H1 (cell line): ENCODE measurements at regions not wholly inside any gene's neighbourhood (a gene's known extent, or its start where the extent isn't known, plus 50 kb on each side); places are given as distances from the start of the nearest gene placed in this dataset.

Experiments
- CTBP2 ChIP-seq: IDR thresholded peaks from 2 replicates; pipeline ENCODE4 v1.7.0; 2011; ENCODE audit warnings: borderline replicate concordance, mild to moderate bottlenecking, moderate library complexity, mixed read lengths, low read length; ENCODE audit not compliant: insufficient read depth, insufficient read length
- EZH2 ChIP-seq: fragments of 200-600 bp; sonication (generic); IDR thresholded peaks from 2 replicates; pipeline ENCODE4 v1.7.1; 2012; ENCODE audit warnings: low read depth, mild to moderate bottlenecking, moderate library complexity, low read length, inconsistent platforms; ENCODE audit not compliant: severe bottlenecking
- KDM5A ChIP-seq: fragments of 200-600 bp; IDR thresholded peaks from 2 replicates; pipeline ENCODE4 v1.7.1; 2012; ENCODE audit warnings: mild to moderate bottlenecking, low read length, inconsistent platforms, mixed read lengths
- POLR2AphosphoS5 ChIP-seq: IDR thresholded peaks from 2 replicates; pipeline ENCODE4 v1.6.1; 2011; ENCODE audit warnings: low read depth, low read length
- TBP ChIP-seq: IDR thresholded peaks from 2 replicates; pipeline ENCODE4 v1.6.1; 2011; ENCODE audit warnings: low read depth, low read length, improper control_type of control experiment
- TEAD4 ChIP-seq: IDR thresholded peaks from 2 replicates; pipeline ENCODE4 v1.6.1; 2012; ENCODE audit warnings: low read depth, low read length, inconsistent platforms, mixed read lengths
- TF ChIP-seq, protein P1 (sequence below): IDR thresholded peaks from 2 replicates; pipeline ENCODE4 v1.6.1; 2012; ENCODE audit warnings: inconsistent platforms
- TF ChIP-seq, protein P2 (sequence below), 3 experiments: IDR thresholded peaks; 1 replicate in 2 of 3; 2 replicates in 1 of 3; pipeline versions ENCODE4 v1.5.1 to v1.6.1; 2011; ENCODE audit warnings: low read length in 3 of 3, mild to moderate bottlenecking in 3 of 3, inconsistent platforms in 2 of 3, low read depth in 1 of 3, moderate library complexity in 1 of 3; ENCODE audit not compliant: insufficient read depth in 1 of 3; ENCODE audit errors: control extremely low read depth in 1 of 3

DNA sequence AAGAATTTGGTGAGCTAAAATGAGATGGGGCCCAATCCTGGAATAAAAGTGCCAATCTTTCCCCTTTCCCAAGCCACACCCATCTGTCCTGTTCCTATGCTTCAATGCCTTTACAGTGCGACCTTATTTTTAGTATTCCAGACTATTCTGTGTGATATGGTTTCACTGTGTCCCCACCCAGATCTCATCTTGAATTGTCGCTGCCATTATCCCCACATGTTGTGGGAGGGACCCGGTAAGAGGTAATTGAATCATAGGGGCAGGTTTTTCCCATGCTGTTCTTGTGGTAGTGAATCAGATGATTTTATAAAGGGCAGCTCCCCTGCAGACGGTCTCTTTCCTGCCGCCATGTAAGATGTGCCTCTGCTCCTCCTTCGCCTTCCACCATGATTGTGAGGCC lies 129.3 kb upstream of the KIF26B start:
- TF ChIP-seq, protein P1, sequence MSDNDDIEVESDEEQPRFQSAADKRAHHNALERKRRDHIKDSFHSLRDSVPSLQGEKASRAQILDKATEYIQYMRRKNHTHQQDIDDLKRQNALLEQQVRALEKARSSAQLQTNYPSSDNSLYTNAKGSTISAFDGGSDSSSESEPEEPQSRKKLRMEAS, result no peak
- no peak for TF ChIP-seq POLR2AphosphoS5
- TF ChIP-seq EZH2, result no peak
- no peak for TF ChIP-seq KDM5A
- TF ChIP-seq, protein P2, sequence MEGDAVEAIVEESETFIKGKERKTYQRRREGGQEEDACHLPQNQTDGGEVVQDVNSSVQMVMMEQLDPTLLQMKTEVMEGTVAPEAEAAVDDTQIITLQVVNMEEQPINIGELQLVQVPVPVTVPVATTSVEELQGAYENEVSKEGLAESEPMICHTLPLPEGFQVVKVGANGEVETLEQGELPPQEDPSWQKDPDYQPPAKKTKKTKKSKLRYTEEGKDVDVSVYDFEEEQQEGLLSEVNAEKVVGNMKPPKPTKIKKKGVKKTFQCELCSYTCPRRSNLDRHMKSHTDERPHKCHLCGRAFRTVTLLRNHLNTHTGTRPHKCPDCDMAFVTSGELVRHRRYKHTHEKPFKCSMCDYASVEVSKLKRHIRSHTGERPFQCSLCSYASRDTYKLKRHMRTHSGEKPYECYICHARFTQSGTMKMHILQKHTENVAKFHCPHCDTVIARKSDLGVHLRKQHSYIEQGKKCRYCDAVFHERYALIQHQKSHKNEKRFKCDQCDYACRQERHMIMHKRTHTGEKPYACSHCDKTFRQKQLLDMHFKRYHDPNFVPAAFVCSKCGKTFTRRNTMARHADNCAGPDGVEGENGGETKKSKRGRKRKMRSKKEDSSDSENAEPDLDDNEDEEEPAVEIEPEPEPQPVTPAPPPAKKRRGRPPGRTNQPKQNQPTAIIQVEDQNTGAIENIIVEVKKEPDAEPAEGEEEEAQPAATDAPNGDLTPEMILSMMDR (IDR thresholded peaks at IDR 0.05; ENCODE audit: control extremely low read depth in 1 of 3, insufficient read depth in 1 of 3, low read depth in 1 of 3, low read length in 3 of 3), result no peak
- TF ChIP-seq TEAD4, result no peak
- TF ChIP-seq CTBP2, result no peak
- TF ChIP-seq TBP, result no peak
